Osteocyte (in vitro differentiated cells): ENCODE measurements at regions not wholly inside any gene's neighbourhood (a gene's known extent, or its start where the extent isn't known, plus 50 kb on each side); places are given as distances from the start of the nearest gene placed in this dataset.

Experiments
- DNase-seq: peaks from one replicate; pipeline ENCODE4 v3.0.0; 2021; ENCODE audit warnings: mixed read lengths; ENCODE audit not compliant: unreplicated experiment; ENCODE audit errors: extremely low spot score
- H3K27ac Mint-ChIP-seq: one replicate; pipeline ENCODE4 v1.8.0; 2021; ENCODE audit warnings: mild to moderate bottlenecking, mixed read lengths; ENCODE audit not compliant: unreplicated experiment
- H3K27me3 Mint-ChIP-seq: one replicate; pipeline ENCODE4 v1.8.0; 2021; ENCODE audit warnings: mixed read lengths; ENCODE audit not compliant: unreplicated experiment
- H3K36me3 Mint-ChIP-seq: one replicate; pipeline ENCODE4 v1.8.0; 2021; ENCODE audit warnings: mixed read lengths; ENCODE audit not compliant: unreplicated experiment
- H3K4me1 Mint-ChIP-seq: one replicate; pipeline ENCODE4 v1.8.0; 2021; ENCODE audit warnings: mixed read lengths; ENCODE audit not compliant: unreplicated experiment
- H3K4me3 Mint-ChIP-seq: one replicate; pipeline ENCODE4 v1.8.0; 2021; ENCODE audit warnings: mild to moderate bottlenecking, moderate library complexity, mixed read lengths; ENCODE audit not compliant: unreplicated experiment
- H3K9me3 Mint-ChIP-seq: one replicate; pipeline ENCODE4 v1.8.0; 2021; ENCODE audit warnings: mixed read lengths; ENCODE audit not compliant: unreplicated experiment
- CTCF ChIP-seq: fragments of 200-600 bp; sonication (generic); IDR thresholded peaks from 2 replicates; pipeline ENCODE4 v1.5.0; 2021; ENCODE audit warnings: antibody characterized with exemption, mild to moderate bottlenecking, moderate library complexity

- Mint-ChIP-seq H3K9me3 (no peaks in the 10 kb centered on the region), H3K36me3 (no peaks in the 10 kb centered on the region)
Measured at GRCh38 chr5:92567831-92568450, 1013.1 kb downstream of the NR2F1-AS1 start.

GRCh38 chr5:92566113-92566786 is 1014.8 kb downstream of the NR2F1-AS1 start:
- no peak for DNase-seq
- peaks cover 59% of the 10 kb centered on the region for H3K4me1 Mint-ChIP-seq
- no peaks in the 10 kb centered on the region for H3K9me3 Mint-ChIP-seq
- peak overlapping the region; percentile 66 for H3K27ac Mint-ChIP-seq
- no peaks in the 10 kb centered on the region for H3K36me3 Mint-ChIP-seq
- no peak overlapping the region for H3K4me3 Mint-ChIP-seq
- no peaks in the 10 kb centered on the region for H3K27me3 Mint-ChIP-seq
- no peak for TF ChIP-seq CTCF

More at GRCh38 chr5:92567831-92568450, 1013.1 kb downstream of the NR2F1-AS1 start:
- Mint-ChIP-seq H3K4me1 (peaks cover 42% of the 10 kb centered on the region), H3K27me3 (no peaks in the 10 kb centered on the region), H3K4me3 (no peak overlapping the region), H3K27ac (peak overlapping the region; percentile 62)
- TF ChIP-seq CTCF = no peak
- no peak for DNase-seq

- Mint-ChIP-seq H3K4me1 (peaks cover 65% of the 10 kb centered on the region), H3K27ac (peak overlapping the region; percentile 66), H3K27me3 (no peaks in the 10 kb centered on the region), H3K9me3 (no peaks in the 10 kb centered on the region), H3K4me3 (no peak overlapping the region), H3K36me3 (no peaks in the 10 kb centered on the region)
- TF ChIP-seq CTCF = no peak
- no peak for DNase-seq
Measured at GRCh38 chr5:92565673-92566072, 1015.3 kb downstream of the NR2F1-AS1 start.

- H3K27ac Mint-ChIP-seq = peak overlapping the region; percentile 93
Measured at GRCh38 chr5:92562065-92562464, 1019.0 kb downstream of the NR2F1-AS1 start.

More at GRCh38 chr5:92562065-92562464, 1019.0 kb downstream of the NR2F1-AS1 start:
- H3K9me3 Mint-ChIP-seq = no peaks in the 10 kb centered on the region
- H3K4me3 Mint-ChIP-seq = peak overlapping the region; percentile 12
- no peak for DNase-seq
- TF ChIP-seq CTCF = no peak
- no peaks in the 10 kb centered on the region for H3K27me3 Mint-ChIP-seq
- no peaks in the 10 kb centered on the region for H3K36me3 Mint-ChIP-seq
- H3K4me1 Mint-ChIP-seq = peaks cover 75% of the 10 kb centered on the region
